Adrenal gland (tissue), 5 donors: ENCODE measurements at regions not wholly inside any gene's neighbourhood (a gene's known extent, or its start where the extent isn't known, plus 50 kb on each side); places are given as distances from the start of the nearest gene placed in this dataset.

Source experiments
- POLR2A ChIP-seq, 2 donors: fragments of 450-650 bp; IDR thresholded peaks; one replicate each; pipeline ENCODE4 v1.6.1; 2017; ENCODE audit warnings: antibody characterized with exemption in 2 of 2, mild to moderate bottlenecking in 2 of 2, moderate library complexity in 1 of 2
- TF ChIP-seq, protein P1 (sequence below), 6 experiments: fragments of 450-650 bp in 4 of 6; fragments of 200-600 bp in 2 of 6; sonication (generic) in 1 of 6; IDR thresholded peaks; 1 replicate in 5 of 6; 2 replicates in 1 of 6; pipeline versions ENCODE4 v1.5.1 to v1.8.0; 2016 to 2021; ENCODE audit warnings: antibody characterized with exemption in 6 of 6, mild to moderate bottlenecking in 2 of 6, moderate library complexity in 1 of 6
- donor health status: DM: no; HTN: no; CAD: no.

DNA sequence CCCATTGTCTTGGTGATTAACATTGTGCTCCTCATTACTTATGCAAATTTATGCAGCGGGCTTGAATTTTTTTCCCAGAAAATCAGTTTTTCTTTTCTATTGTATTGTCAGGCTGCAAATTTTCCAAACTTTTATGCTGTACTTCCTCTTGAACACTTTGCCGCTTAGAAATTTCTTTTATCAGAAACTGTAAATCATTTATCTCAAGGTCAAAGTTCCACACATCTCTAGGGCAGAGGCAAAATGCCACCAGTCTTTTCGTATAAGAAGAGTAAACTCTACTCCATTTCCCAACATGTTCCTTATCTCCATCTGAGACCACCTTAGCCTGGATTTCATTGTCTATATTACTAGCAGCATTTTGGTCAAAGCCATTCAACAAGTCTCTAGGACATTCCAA, 113.9 kb upstream of the OLFM3 start:
- TF ChIP-seq, protein P1, sequence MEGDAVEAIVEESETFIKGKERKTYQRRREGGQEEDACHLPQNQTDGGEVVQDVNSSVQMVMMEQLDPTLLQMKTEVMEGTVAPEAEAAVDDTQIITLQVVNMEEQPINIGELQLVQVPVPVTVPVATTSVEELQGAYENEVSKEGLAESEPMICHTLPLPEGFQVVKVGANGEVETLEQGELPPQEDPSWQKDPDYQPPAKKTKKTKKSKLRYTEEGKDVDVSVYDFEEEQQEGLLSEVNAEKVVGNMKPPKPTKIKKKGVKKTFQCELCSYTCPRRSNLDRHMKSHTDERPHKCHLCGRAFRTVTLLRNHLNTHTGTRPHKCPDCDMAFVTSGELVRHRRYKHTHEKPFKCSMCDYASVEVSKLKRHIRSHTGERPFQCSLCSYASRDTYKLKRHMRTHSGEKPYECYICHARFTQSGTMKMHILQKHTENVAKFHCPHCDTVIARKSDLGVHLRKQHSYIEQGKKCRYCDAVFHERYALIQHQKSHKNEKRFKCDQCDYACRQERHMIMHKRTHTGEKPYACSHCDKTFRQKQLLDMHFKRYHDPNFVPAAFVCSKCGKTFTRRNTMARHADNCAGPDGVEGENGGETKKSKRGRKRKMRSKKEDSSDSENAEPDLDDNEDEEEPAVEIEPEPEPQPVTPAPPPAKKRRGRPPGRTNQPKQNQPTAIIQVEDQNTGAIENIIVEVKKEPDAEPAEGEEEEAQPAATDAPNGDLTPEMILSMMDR (IDR thresholded peaks at IDR 0.05): no peak
- no peak for TF ChIP-seq POLR2A (IDR thresholded peaks at IDR 0.05)
